ENCODE measurements at regions not wholly inside any gene's neighbourhood (a gene's known extent, or its start where the extent isn't known, plus 50 kb on each side); places are given as distances from the start of the nearest gene placed in this dataset.

GRCh38 chr10:8418631-8419030 lies 364.1 kb downstream of the GATA3 start:
- Histone ChIP-seq H3K79me2 (ENCODE audit: insufficient read depth, low read length) (no peaks in the 10 kb centered on the region), H3K4me1 (ENCODE audit: insufficient read depth, low read length, severe bottlenecking) (no peaks in the 10 kb centered on the region), H3K9ac (ENCODE audit: low read length) (no peak overlapping the region), H3K9me3 (ENCODE audit: low read length) (no peaks in the 10 kb centered on the region), H3K4me3 (ENCODE audit: low read depth, low read length, poor library complexity, severe bottlenecking) (no peak overlapping the region), H4K20me1 (ENCODE audit: insufficient read depth, low read length) (no peaks in the 10 kb centered on the region), H3K9me2 (ENCODE audit: low read depth, low read length) (no peaks in the 10 kb centered on the region), H3F3A (ENCODE audit: insufficient read depth, low read length) (no peaks in the 10 kb centered on the region), H3K27ac (ENCODE audit: low read depth, low read length, poor library complexity, severe bottlenecking) (no peak overlapping the region), H3K36me3 (ENCODE audit: insufficient read depth, low read length) (no peaks in the 10 kb centered on the region), H2AFZ (ENCODE audit: low read length) (no peak overlapping the region), H3K27me3 (ENCODE audit: insufficient read depth, low read length) (no peaks in the 10 kb centered on the region), H3K4me2 (ENCODE audit: low read length) (no peak overlapping the region)
- TF ChIP-seq EZH2 (IDR thresholded peaks at IDR 0.05; ENCODE audit: borderline replicate concordance, low read length): no peak
- no peak for TF ChIP-seq CTCF (IDR thresholded peaks at IDR 0.05; ENCODE audit: low read length)

- TF ChIP-seq EZH2 (IDR thresholded peaks at IDR 0.05; ENCODE audit: borderline replicate concordance, low read length) (no peak), CTCF (IDR thresholded peaks at IDR 0.05; ENCODE audit: low read length) (no peak)
- Histone ChIP-seq H3K9me2 (ENCODE audit: low read depth, low read length) (no peaks in the 10 kb centered on the region), H3K27ac (ENCODE audit: low read depth, low read length, poor library complexity, severe bottlenecking) (no peak overlapping the region), H3K4me2 (ENCODE audit: low read length) (no peak overlapping the region), H3K4me3 (ENCODE audit: low read depth, low read length, poor library complexity, severe bottlenecking) (no peak overlapping the region), H3K36me3 (ENCODE audit: insufficient read depth, low read length) (no peaks in the 10 kb centered on the region), H3K4me1 (ENCODE audit: insufficient read depth, low read length, severe bottlenecking) (no peaks in the 10 kb centered on the region), H2AFZ (ENCODE audit: low read length) (no peak overlapping the region), H3K79me2 (ENCODE audit: insufficient read depth, low read length) (no peaks in the 10 kb centered on the region), H3K27me3 (ENCODE audit: insufficient read depth, low read length) (no peaks in the 10 kb centered on the region), H3F3A (ENCODE audit: insufficient read depth, low read length) (no peaks in the 10 kb centered on the region), H4K20me1 (ENCODE audit: insufficient read depth, low read length) (no peaks in the 10 kb centered on the region), H3K9me3 (ENCODE audit: low read length) (no peaks in the 10 kb centered on the region), H3K9ac (ENCODE audit: low read length) (no peak overlapping the region)
Measured at GRCh38 chr10:8420182-8420581, 365.7 kb downstream of the GATA3 start.

- TF ChIP-seq EZH2 (IDR thresholded peaks at IDR 0.05; ENCODE audit: borderline replicate concordance, low read length): no peak
- no peak for TF ChIP-seq CTCF (IDR thresholded peaks at IDR 0.05; ENCODE audit: low read length)
- Histone ChIP-seq H3K4me3 (ENCODE audit: low read depth, low read length, poor library complexity, severe bottlenecking) (no peak overlapping the region), H3K27ac (ENCODE audit: low read depth, low read length, poor library complexity, severe bottlenecking) (no peak overlapping the region), H3K9me2 (ENCODE audit: low read depth, low read length) (no peaks in the 10 kb centered on the region), H3K4me1 (ENCODE audit: insufficient read depth, low read length, severe bottlenecking) (no peaks in the 10 kb centered on the region), H3K79me2 (ENCODE audit: insufficient read depth, low read length) (no peaks in the 10 kb centered on the region), H3K9me3 (ENCODE audit: low read length) (no peaks in the 10 kb centered on the region), H3F3A (ENCODE audit: insufficient read depth, low read length) (no peaks in the 10 kb centered on the region), H3K36me3 (ENCODE audit: insufficient read depth, low read length) (no peaks in the 10 kb centered on the region), H3K27me3 (ENCODE audit: insufficient read depth, low read length) (no peaks in the 10 kb centered on the region), H3K4me2 (ENCODE audit: low read length) (no peak overlapping the region), H3K9ac (ENCODE audit: low read length) (no peak overlapping the region), H4K20me1 (ENCODE audit: insufficient read depth, low read length) (no peaks in the 10 kb centered on the region), H2AFZ (ENCODE audit: low read length) (no peak overlapping the region)
Measured at GRCh38 chr10:8424555-8425211, 370.2 kb downstream of the GATA3 start.
